Esophagus squamous epithelium (tissue), 5 donors: ENCODE measurements at regions not wholly inside any gene's neighbourhood (a gene's known extent, or its start where the extent isn't known, plus 50 kb on each side); places are given as distances from the start of the nearest gene placed in this dataset.

Experiments
- DNase-seq: peaks from one replicate; lab custom pipeline; 2025; lab: John Stamatoyannopoulos, UW
- H3K27ac ChIP-seq, 4 donors: fragments of 200-600 bp; sonication (generic); one replicate each; pipeline ENCODE4 v1.5.1; 2016 to 2019; ENCODE audit warnings: mild to moderate bottlenecking in 1 of 4
- H3K27me3 ChIP-seq, 4 donors: fragments of 200-600 bp; sonication (generic); 1 replicate in 3 of 4; 2 replicates in 1 of 4; pipeline versions ENCODE4 v1.5.1 to v1.6.0; 2017 to 2021; ENCODE audit warnings: antibody characterized with exemption in 1 of 4
- H3K36me3 ChIP-seq, 3 donors: fragments of 200-600 bp; sonication (generic); one replicate each; pipeline ENCODE4 v1.5.1; 2016 to 2019
- H3K4me1 ChIP-seq, 3 donors: fragments of 200-600 bp; sonication (generic); one replicate each; pipeline ENCODE4 v1.5.1; 2017 to 2019
- H3K4me3 ChIP-seq, 4 donors: fragments of 200-600 bp; sonication (generic); 1 replicate in 3 of 4; 2 replicates in 1 of 4; pipeline ENCODE4 v1.5.1; 2016 to 2019; ENCODE audit warnings: mild to moderate bottlenecking in 2 of 4, moderate library complexity in 1 of 4
- H3K9me3 ChIP-seq, 3 donors: fragments of 200-600 bp; sonication (generic); one replicate each; pipeline ENCODE4 v1.5.1; 2016 to 2019
- CTCF ChIP-seq, 6 experiments: fragments of 450-650 bp in 4 of 6; fragments of 200-600 bp in 2 of 6; sonication (generic) in 2 of 6; IDR thresholded peaks; one replicate each; pipeline ENCODE4 v1.5.1; 2016 to 2019; ENCODE audit warnings: antibody characterized with exemption in 6 of 6, mild to moderate bottlenecking in 4 of 6, moderate library complexity in 4 of 6
- POLR2A ChIP-seq, 4 donors: fragments of 450-650 bp; IDR thresholded peaks; one replicate each; pipeline ENCODE4 v1.6.1; 2017; ENCODE audit warnings: antibody characterized with exemption in 4 of 4, mild to moderate bottlenecking in 4 of 4, moderate library complexity in 3 of 4
- WGBS, 2 donors: methylation state at CpG; one replicate each; pipeline ENCODE4 v1.1.5; 2018; 5-methylcytosine and 5-hydroxymethylcytosine counted together
- intact Hi-C: fragments of 100-400 bp; cut with DNase I; formaldehyde crosslinking; loops from one replicate; pipeline ENCODE4 v1.15.0; 2022
- donor health status: DM: yes; HTN: yes; CAD: no.

GRCh38 chr17:77771145-77771544 lies 187.4 kb upstream of the TNRC6C start:
- intact Hi-C loops: no loop called here

GRCh38 chr17:77771587-77771986 lies 186.9 kb upstream of the TNRC6C start:
- Histone ChIP-seq H3K36me3 (no peaks in the 10 kb centered on the region), H3K4me1 (peaks cover 0 to 19% (median 7%) of the 10 kb centered on the region in 3 donors), H3K27me3 (peaks cover 0 to 42% (median 0%) of the 10 kb centered on the region in 4 donors), H3K4me3 (no peak overlapping the region), H3K27ac (no peak overlapping the region), H3K9me3 (no peaks in the 10 kb centered on the region)
- 85 to 91% methylated on average over 7 to 9 of the region's 9 CpGs for WGBS, 2 donors
- intact Hi-C loops: no loop called here
- DNase-seq: no peak
- no peak for TF ChIP-seq POLR2A (IDR thresholded peaks at IDR 0.05)

More at GRCh38 chr17:77771145-77771544, 187.4 kb upstream of the TNRC6C start:
- Histone ChIP-seq H3K36me3 (no peaks in the 10 kb centered on the region), H3K27ac (no peak overlapping the region), H3K9me3 (no peaks in the 10 kb centered on the region), H3K27me3 (peaks cover 0 to 45% (median 0%) of the 10 kb centered on the region in 4 donors), H3K4me3 (no peak overlapping the region), H3K4me1 (peaks cover 0 to 19% (median 7%) of the 10 kb centered on the region in 3 donors)
- DNase-seq: no peak
- WGBS, 2 donors: 89 to 93% methylated on average over 5 to 12 of the region's 14 CpGs
- TF ChIP-seq CTCF (IDR thresholded peaks at IDR 0.05) (no peak), POLR2A (IDR thresholded peaks at IDR 0.05) (no peak)

GRCh38 chr17:77771998-77772397 lies 186.5 kb upstream of the TNRC6C start:
- TF ChIP-seq CTCF (IDR thresholded peaks at IDR 0.05) (no peak), POLR2A (IDR thresholded peaks at IDR 0.05) (no peak)
- no peak overlapping the region for H3K27ac ChIP-seq
- H3K27me3 ChIP-seq: peaks cover 0 to 39% (median 0%) of the 10 kb centered on the region in 4 donors
- H3K36me3 ChIP-seq: no peaks in the 10 kb centered on the region
- H3K4me1 ChIP-seq: peaks cover 0 to 19% (median 7%) of the 10 kb centered on the region in 3 donors
- no peak for DNase-seq
- no peaks in the 10 kb centered on the region for H3K9me3 ChIP-seq
- H3K4me3 ChIP-seq: no peak overlapping the region
- WGBS, 2 donors: 67 to 80% methylated on average over 3 to 5 of the region's 5 CpGs
- intact Hi-C loops: no loop called here

- DNase-seq: no peak
- TF ChIP-seq CTCF (IDR thresholded peaks at IDR 0.05): peak; percentile 21 to 64 (median 47)
- TF ChIP-seq POLR2A (IDR thresholded peaks at IDR 0.05): no peak
- 34% methylated on average over 9 to 10 of the region's 10 CpGs for WGBS, 2 donors
- Histone ChIP-seq H3K4me1 (peaks cover 0 to 19% (median 7%) of the 10 kb centered on the region in 3 donors), H3K36me3 (no peaks in the 10 kb centered on the region), H3K4me3 (no peak overlapping the region), H3K27ac (no peak overlapping the region), H3K27me3 (peaks cover 0 to 35% (median 0%) of the 10 kb centered on the region in 4 donors), H3K9me3 (no peaks in the 10 kb centered on the region)
- intact Hi-C loops: no loop called here
Measured at GRCh38 chr17:77772461-77772897, 186.0 kb upstream of the TNRC6C start.

- no peaks in the 10 kb centered on the region for H3K9me3 ChIP-seq
- H3K4me3 ChIP-seq: no peak overlapping the region
- H3K36me3 ChIP-seq: no peaks in the 10 kb centered on the region
- H3K4me1 ChIP-seq: peaks cover 0 to 15% (median 7%) of the 10 kb centered on the region in 3 donors
- H3K27me3 ChIP-seq: peaks cover 0 to 31% (median 0%) of the 10 kb centered on the region in 4 donors
- H3K27ac ChIP-seq: no peak overlapping the region
- no peak for TF ChIP-seq POLR2A (IDR thresholded peaks at IDR 0.05)
- no peak for TF ChIP-seq CTCF (IDR thresholded peaks at IDR 0.05)
- intact Hi-C loops: no loop called here
- no peak for DNase-seq
- 61 to 78% methylated on average over 6 of the region's 6 CpGs for WGBS, 2 donors
Measured at GRCh38 chr17:77772899-77773358, 185.6 kb upstream of the TNRC6C start.
